HCT116 (cell line): ENCODE measurements at regions not wholly inside any gene's neighbourhood (a gene's known extent, or its start where the extent isn't known, plus 50 kb on each side); places are given as distances from the start of the nearest gene placed in this dataset.

Experiments
- ATAC-seq: fragments of 200-7000 bp; cut with Tn5 transposase; 2 replicates; pipeline ENCODE4 v1.9.1; 2020; ENCODE audit warnings: mild to moderate bottlenecking, moderate library complexity
- BruUV-seq: library from RNA; stranded (reverse); fragments of 400-500 nt; replicated peaks from 2 replicates; lab custom pipeline; 2021; lab: Mats Ljungman, UMichigan
- CTCF ChIA-PET: fragments of 300-600 bp; sonication (Branson Sonifier 250); formaldehyde crosslinking; loops from one replicate; lab custom pipeline; 2021; ENCODE audit warnings: antibody characterized with exemption; lab: Charles Lee
- POLR2A ChIA-PET: fragments of 300-600, 350-600 bp; sonication (Branson Sonifier 250); formaldehyde crosslinking; loops from one replicate; lab custom pipeline; 2021; ENCODE audit warnings: antibody characterized with exemption; lab: Charles Lee
- RAD21 ChIA-PET, 2 experiments: fragments of 300-600 bp; sonication (Branson Sonifier 250); formaldehyde crosslinking; loops; one replicate each; lab custom pipeline; 2023; ENCODE audit warnings: low total read pairs in 2 of 2; ENCODE audit not compliant: uncharacterized antibody in 2 of 2, unreplicated experiment in 2 of 2, low non-redundant PET in 1 of 2; lab: Charles Lee
- DNase-seq: peaks from one replicate; pipeline ENCODE4 v3.0.0-alpha.2; 2010; ENCODE audit warnings: low read depth, low spot score
- H2AFZ ChIP-seq: fragments of 200-600 bp; shearing (Covaris generic), sonication (generic); 2 replicates; pipeline ENCODE4 v1.6.1; 2017; ENCODE audit warnings: low read depth, mixed run types, mixed read lengths, antibody characterized with exemption, low read length; ENCODE audit not compliant: poor library complexity, severe bottlenecking
- H3K27ac ChIP-seq: 2 replicates; pipeline ENCODE4 v1.5.1; 2012; ENCODE audit warnings: low read depth, low read length
- H3K27me3 ChIP-seq: fragments of 200-600 bp; sonication (generic); 2 replicates; pipeline ENCODE4 v1.6.1; 2016; ENCODE audit warnings: mixed run types, low read length, mixed read lengths; ENCODE audit not compliant: insufficient read depth
- H3K36me3 ChIP-seq, 2 experiments: fragments of 200-500 bp in 1 of 2; fragments of 200-600 bp in 1 of 2; sonication (Bioruptor generic) in 1 of 2; sonication (generic) in 1 of 2; 2 replicates each; pipeline versions ENCODE4 v1.5.1 to v1.6.1; 2014 to 2016; ENCODE audit warnings: low read length in 2 of 2, inconsistent platforms in 1 of 2, mixed read lengths in 1 of 2, mixed run types in 1 of 2; ENCODE audit not compliant: insufficient read depth in 2 of 2, control insufficient read depth in 1 of 2
- H3K4me1 ChIP-seq, 2 experiments: fragments of 200-600 bp in 1 of 2; sonication (generic) in 1 of 2; 2 replicates each; pipeline versions ENCODE4 v1.5.1 to v1.6.1; 2012 to 2017; ENCODE audit warnings: low read length in 2 of 2, inconsistent platforms in 1 of 2, mild to moderate bottlenecking in 1 of 2, mixed read lengths in 1 of 2, mixed run types in 1 of 2, moderate library complexity in 1 of 2; ENCODE audit not compliant: insufficient read depth in 2 of 2, control insufficient read depth in 1 of 2
- H3K4me2 ChIP-seq: fragments of 200-600 bp; sonication (generic); 2 replicates; pipeline ENCODE4 v1.6.1; 2017; ENCODE audit warnings: mixed run types, low read length, mixed read lengths
- H3K4me3 ChIP-seq, 2 experiments: fragments of 200-600 bp in 1 of 2; sonication (generic) in 1 of 2; replicated peaks in 1 of 2; 2 replicates each; pipeline ENCODE4 v1.5.1; 2011 to 2016; ENCODE audit warnings: low read length in 2 of 2, control low read depth in 1 of 2, low read depth in 1 of 2, mild to moderate bottlenecking in 1 of 2, mixed read lengths in 1 of 2, mixed run types in 1 of 2
- H3K79me2 ChIP-seq: fragments of 200-600 bp; sonication (generic); 2 replicates; pipeline ENCODE4 v1.6.1; 2017; ENCODE audit warnings: mild to moderate bottlenecking, mixed run types, low read length, moderate library complexity, mixed read lengths; ENCODE audit not compliant: insufficient read depth
- H3K9ac ChIP-seq: fragments of 200-600 bp; sonication (generic); 2 replicates; pipeline ENCODE4 v1.6.1; 2016; ENCODE audit warnings: low read length, mixed read lengths
- H3K9me2 ChIP-seq: fragments of 200-600 bp; sonication (generic), shearing (Covaris generic); 2 replicates; pipeline ENCODE4 v1.6.1; 2017; ENCODE audit warnings: mixed run types, mild to moderate bottlenecking, moderate library complexity; ENCODE audit not compliant: insufficient read depth
- H3K9me3 ChIP-seq, 2 experiments: fragments of 200-500 bp in 1 of 2; fragments of 200-600 bp in 1 of 2; sonication (Bioruptor generic) in 1 of 2; sonication (generic) in 1 of 2; 2 replicates each; pipeline ENCODE4 v1.6.1; 2014 to 2017; ENCODE audit warnings: low read length in 2 of 2, mixed read lengths in 2 of 2, inconsistent platforms in 1 of 2, low read depth in 1 of 2, mild to moderate bottlenecking in 1 of 2, mixed run types in 1 of 2, moderate library complexity in 1 of 2; ENCODE audit not compliant: control insufficient read depth in 1 of 2, insufficient read depth in 1 of 2
- H4K20me1 ChIP-seq: fragments of 200-600 bp; sonication (generic), shearing (Covaris generic); 2 replicates; pipeline ENCODE4 v1.6.1; 2017; ENCODE audit warnings: mixed run types, mild to moderate bottlenecking, moderate library complexity; ENCODE audit not compliant: insufficient read depth
- ATF3 ChIP-seq: IDR thresholded peaks from 2 replicates; pipeline ENCODE4 v1.6.1; 2012
- CBX3 ChIP-seq: IDR thresholded peaks from 2 replicates; pipeline ENCODE4 v1.6.1; 2012; ENCODE audit warnings: low read depth
- CTCF ChIP-seq, 3 experiments: fragments of 200-600 bp in 1 of 3; sonication (generic) in 1 of 3; IDR thresholded peaks in 2 of 3; conservative IDR thresholded peaks in 1 of 3; 2 replicates each; pipeline ENCODE4 v1.5.1; 2012 to 2017; ENCODE audit warnings: low read depth in 2 of 3, low read length in 2 of 3, antibody characterized with exemption in 1 of 3, borderline replicate concordance in 1 of 3, control low read depth in 1 of 3, mild to moderate bottlenecking in 1 of 3, mixed read lengths in 1 of 3, mixed run types in 1 of 3, moderate library complexity in 1 of 3; ENCODE audit not compliant: insufficient read depth in 1 of 3
- EGR1 ChIP-seq: IDR thresholded peaks from 2 replicates; pipeline ENCODE4 v1.6.1; 2012; ENCODE audit warnings: low read depth
- ELF1 ChIP-seq: IDR thresholded peaks from 2 replicates; pipeline ENCODE4 v1.6.1; 2012; ENCODE audit warnings: low read depth, borderline replicate concordance
- EZH2 ChIP-seq: fragments of 200-600 bp; sonication (generic); IDR thresholded peaks from 2 replicates; pipeline ENCODE4 v1.6.1; 2017; ENCODE audit warnings: antibody characterized with exemption, mixed run types
- EZH2phosphoT487 ChIP-seq: fragments of 200-600 bp; IDR thresholded peaks from 2 replicates; pipeline ENCODE4 v1.6.1; 2018; ENCODE audit warnings: antibody characterized with exemption, borderline replicate concordance
- FOSL1 ChIP-seq: IDR thresholded peaks from 2 replicates; pipeline ENCODE4 v1.6.1; 2012; ENCODE audit warnings: low read depth
- JUND ChIP-seq: IDR thresholded peaks from 2 replicates; pipeline ENCODE4 v1.6.1; 2012
- MAX ChIP-seq: IDR thresholded peaks from 2 replicates; pipeline ENCODE4 v1.6.1; 2012
- POLR2A ChIP-seq: IDR thresholded peaks from 2 replicates; pipeline ENCODE4 v1.7.0; 2011; ENCODE audit warnings: borderline replicate concordance; ENCODE audit not compliant: insufficient read depth, insufficient read length; ENCODE audit errors: extremely low read depth
- POLR2AphosphoS5 ChIP-seq: IDR thresholded peaks from 2 replicates; pipeline ENCODE4 v1.6.1; 2011; ENCODE audit warnings: mild to moderate bottlenecking, low read depth, low read length, moderate library complexity
- RAD21 ChIP-seq: IDR thresholded peaks from 2 replicates; pipeline ENCODE4 v1.6.1; 2012; ENCODE audit warnings: low read depth, mild to moderate bottlenecking
- REST ChIP-seq: IDR thresholded peaks from 2 replicates; pipeline ENCODE4 v1.6.1; 2012; ENCODE audit warnings: low read depth
- SIN3A ChIP-seq: IDR thresholded peaks from 2 replicates; pipeline ENCODE4 v1.6.1; 2012; ENCODE audit warnings: low read depth
- SRF ChIP-seq: IDR thresholded peaks from 2 replicates; pipeline ENCODE4 v1.6.1; 2012; ENCODE audit warnings: low read depth
- TCF7L2 ChIP-seq: IDR thresholded peaks from 2 replicates; pipeline ENCODE4 v1.7.0; 2011; ENCODE audit warnings: borderline replicate concordance, inconsistent platforms; ENCODE audit not compliant: insufficient read depth, insufficient read length; ENCODE audit errors: extremely low read depth
- ZBTB33 ChIP-seq: IDR thresholded peaks from 2 replicates; pipeline ENCODE4 v1.6.1; 2011; ENCODE audit warnings: mild to moderate bottlenecking, low read length, moderate library complexity; ENCODE audit not compliant: insufficient replicate concordance; ENCODE audit errors: extremely low read depth
- ZFX ChIP-seq: fragments of 450-650 bp; IDR thresholded peaks from 2 replicates; pipeline ENCODE4 v1.6.1; 2017
- ZNF274 ChIP-seq: fragments of 200-500 bp; sonication (Bioruptor generic); IDR thresholded peaks from 2 replicates; pipeline ENCODE4 v1.6.1; 2014; ENCODE audit warnings: mild to moderate bottlenecking, low read depth, low read length, inconsistent platforms
- intact Hi-C: fragments of 100-400 bp; cut with micrococcal nuclease; formaldehyde crosslinking; loops from 2 replicates; pipeline ENCODE4 v1.10.0; 2022

GRCh38 chr5:56359809-56360685 is 126.9 kb upstream of the ANKRD55 start:
- BruUV-seq = no TSS peak
- DNase-seq (no peak), ATAC-seq (no peak)
- Histone ChIP-seq H4K20me1 (no peaks in the 10 kb centered on the region), H3K27me3 (no peaks in the 10 kb centered on the region), H3K4me3 (no peak overlapping the region), H3K4me2 (no peak overlapping the region), H3K36me3 (no peaks in the 10 kb centered on the region), H3K9ac (no peak overlapping the region), H3K9me3 (no peaks in the 10 kb centered on the region), H2AFZ (no peak overlapping the region), H3K9me2 (no peaks in the 10 kb centered on the region), H3K79me2 (no peaks in the 10 kb centered on the region), H3K4me1 (peaks cover 26 to 42% of the 10 kb centered on the region in 2 experiments), H3K27ac (peak overlapping the region; percentile 59)
- ChIA-PET RAD21 (no interaction called here), CTCF (no interaction called here), POLR2A (no interaction called here)
- TF ChIP-seq TCF7L2 (no peak), ZBTB33 (no peak), ELF1 (no peak), JUND (no peak), CTCF (IDR thresholded peaks at IDR 0.05 in 2 of 3, conservative IDR thresholded peaks at IDR 0.05 in 1 of 3; ENCODE audit: borderline replicate concordance in 1 of 3, insufficient read depth in 1 of 3, low read depth in 2 of 3, low read length in 2 of 3) (no peak), ZNF274 (no peak), POLR2AphosphoS5 (no peak), FOSL1 (no peak), SRF (no peak), EZH2phosphoT487 (no peak), ZFX (no peak), ATF3 (no peak), MAX (no peak), SIN3A (no peak), REST (no peak), CBX3 (no peak), RAD21 (no peak), EGR1 (no peak), EZH2 (no peak), POLR2A (no peak)
- intact Hi-C loops = loop anchor here (10.0 kb wide), 1 partner anchor 1055 kb away; the partner anchor contains the start of genes DHX29 and MTREX
